Epithelial cell of esophagus (primary cell): ENCODE measurements at regions not wholly inside any gene's neighbourhood (a gene's known extent, or its start where the extent isn't known, plus 50 kb on each side); places are given as distances from the start of the nearest gene placed in this dataset.
"Not testable (repeated sequence)": the region's sequence is repeated elsewhere in the genome, so short reads cannot be mapped to it uniquely, and the experiment has no call there.

Source experiments
- DNase-seq: peaks from one replicate; pipeline ENCODE4 v3.0.0; 2010; ENCODE audit warnings: low read depth
- H3K4me3 ChIP-seq: 2 replicates; pipeline ENCODE4 v1.5.1; 2011; ENCODE audit warnings: mild to moderate bottlenecking, low read length, control low read depth
- TF ChIP-seq, protein P1 (sequence below): IDR thresholded peaks from 2 replicates; pipeline ENCODE4 v1.5.1; 2011; ENCODE audit warnings: low read depth, mild to moderate bottlenecking, low read length, control low read depth, inconsistent platforms; ENCODE audit not compliant: insufficient read depth; ENCODE audit errors: missing control alignments

DNA sequence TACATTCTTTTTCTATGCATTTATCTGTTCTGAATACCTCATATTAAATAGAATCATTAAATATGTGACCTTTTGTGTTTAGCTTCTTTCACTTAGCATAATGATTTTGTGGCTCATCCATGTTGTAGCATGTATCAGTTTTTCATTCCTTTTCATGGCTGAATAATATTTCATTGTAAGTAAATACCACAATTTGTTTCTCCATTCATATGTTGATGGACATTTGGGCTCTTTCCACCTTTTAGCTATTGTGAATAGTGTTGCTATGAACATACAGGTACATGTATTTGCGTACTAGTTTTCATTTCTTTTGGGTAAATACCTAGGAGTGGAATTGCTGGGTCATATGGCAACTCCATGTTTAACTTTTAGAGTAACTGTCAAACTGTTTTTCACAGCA is 85.1 kb downstream of the GNL3L start:
- DNase-seq: no peak
- H3K4me3 ChIP-seq: no peak overlapping the region
- TF ChIP-seq, protein P1, sequence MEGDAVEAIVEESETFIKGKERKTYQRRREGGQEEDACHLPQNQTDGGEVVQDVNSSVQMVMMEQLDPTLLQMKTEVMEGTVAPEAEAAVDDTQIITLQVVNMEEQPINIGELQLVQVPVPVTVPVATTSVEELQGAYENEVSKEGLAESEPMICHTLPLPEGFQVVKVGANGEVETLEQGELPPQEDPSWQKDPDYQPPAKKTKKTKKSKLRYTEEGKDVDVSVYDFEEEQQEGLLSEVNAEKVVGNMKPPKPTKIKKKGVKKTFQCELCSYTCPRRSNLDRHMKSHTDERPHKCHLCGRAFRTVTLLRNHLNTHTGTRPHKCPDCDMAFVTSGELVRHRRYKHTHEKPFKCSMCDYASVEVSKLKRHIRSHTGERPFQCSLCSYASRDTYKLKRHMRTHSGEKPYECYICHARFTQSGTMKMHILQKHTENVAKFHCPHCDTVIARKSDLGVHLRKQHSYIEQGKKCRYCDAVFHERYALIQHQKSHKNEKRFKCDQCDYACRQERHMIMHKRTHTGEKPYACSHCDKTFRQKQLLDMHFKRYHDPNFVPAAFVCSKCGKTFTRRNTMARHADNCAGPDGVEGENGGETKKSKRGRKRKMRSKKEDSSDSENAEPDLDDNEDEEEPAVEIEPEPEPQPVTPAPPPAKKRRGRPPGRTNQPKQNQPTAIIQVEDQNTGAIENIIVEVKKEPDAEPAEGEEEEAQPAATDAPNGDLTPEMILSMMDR: no peak

DNA sequence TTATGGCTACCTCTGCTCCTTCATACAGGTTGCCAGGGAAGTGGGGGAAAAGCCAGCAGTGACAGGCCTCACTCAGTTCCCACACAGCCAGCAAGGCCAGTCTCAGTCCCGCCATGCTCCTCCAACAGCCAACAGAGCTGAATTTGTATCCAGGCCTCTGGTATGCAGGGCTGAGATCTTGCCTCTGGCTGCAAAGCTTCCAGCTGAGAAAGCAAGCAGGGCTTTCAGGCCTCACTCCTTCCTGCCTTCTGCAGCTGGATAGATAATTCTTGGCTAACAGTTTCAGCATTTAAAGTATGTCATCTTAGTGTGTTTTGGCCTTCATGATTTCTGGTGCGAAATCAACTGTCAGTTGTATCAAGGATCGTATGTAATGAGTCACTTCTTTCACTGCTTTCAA is 103.6 kb downstream of the GNL3L start:
- peak; percentile 0 for DNase-seq
- TF ChIP-seq, protein P1: no peak
- H3K4me3 ChIP-seq: no peak overlapping the region

DNA sequence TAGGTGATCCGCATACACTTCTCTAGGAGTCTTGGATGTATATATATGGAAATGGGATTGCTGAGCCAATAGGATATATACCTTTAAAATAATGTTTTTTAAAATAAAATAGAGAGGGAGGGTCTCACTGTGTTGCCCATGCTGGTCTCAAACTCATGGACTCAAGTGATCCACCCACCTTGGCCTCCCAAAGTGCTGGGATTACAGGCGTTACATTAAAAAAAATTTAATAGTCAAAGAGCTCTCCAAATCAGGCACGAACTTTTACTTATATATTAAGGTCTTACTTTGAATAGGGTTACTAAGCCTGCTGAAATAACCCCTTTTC is 109.0 kb downstream of the GNL3L start:
- peak overlapping the region; percentile 55 for H3K4me3 ChIP-seq
- no peak for DNase-seq
- TF ChIP-seq, protein P1: no peak

DNA sequence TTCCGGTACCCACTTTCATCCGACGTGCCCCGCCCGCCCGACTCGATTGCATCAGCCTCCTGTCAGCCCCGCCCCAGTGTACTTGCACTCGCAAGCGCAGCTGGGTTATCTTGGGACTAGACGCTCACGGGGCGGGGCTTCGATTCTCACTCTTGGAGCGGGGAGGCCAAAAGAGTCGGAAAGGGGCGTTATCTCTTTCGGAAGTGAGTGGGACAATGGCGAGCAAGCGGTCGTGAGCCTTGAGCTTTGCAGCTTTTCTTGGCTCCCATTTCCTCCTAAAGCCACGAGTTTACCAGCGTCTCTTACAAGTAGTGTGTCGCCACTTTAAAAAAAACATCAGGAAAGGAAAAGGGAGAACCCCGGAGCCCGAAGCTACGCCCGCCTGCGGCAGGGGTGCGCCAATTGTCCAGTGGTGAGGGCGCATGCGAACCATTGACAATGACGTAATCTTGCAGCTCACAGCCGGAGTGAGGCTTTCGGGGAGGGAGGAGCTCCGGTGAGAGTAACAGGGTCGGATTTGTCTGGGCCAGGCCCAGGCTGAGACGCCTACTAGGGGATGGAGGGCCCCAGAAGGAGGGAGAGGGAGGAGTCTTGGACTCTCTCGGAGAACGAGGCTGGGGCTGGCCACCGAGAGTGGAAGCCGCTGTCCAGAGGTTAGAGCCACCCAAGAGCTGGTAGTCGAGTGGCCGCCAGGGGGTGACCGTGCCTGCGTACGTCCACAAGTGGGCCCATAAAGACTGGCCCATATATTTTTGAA is 109.5 kb downstream of the GNL3L start:
- H3K4me3 ChIP-seq: peak overlapping the region; percentile 55
- TF ChIP-seq, protein P1: peak; percentile 60
- DNase-seq: peak; percentile 92

DNA sequence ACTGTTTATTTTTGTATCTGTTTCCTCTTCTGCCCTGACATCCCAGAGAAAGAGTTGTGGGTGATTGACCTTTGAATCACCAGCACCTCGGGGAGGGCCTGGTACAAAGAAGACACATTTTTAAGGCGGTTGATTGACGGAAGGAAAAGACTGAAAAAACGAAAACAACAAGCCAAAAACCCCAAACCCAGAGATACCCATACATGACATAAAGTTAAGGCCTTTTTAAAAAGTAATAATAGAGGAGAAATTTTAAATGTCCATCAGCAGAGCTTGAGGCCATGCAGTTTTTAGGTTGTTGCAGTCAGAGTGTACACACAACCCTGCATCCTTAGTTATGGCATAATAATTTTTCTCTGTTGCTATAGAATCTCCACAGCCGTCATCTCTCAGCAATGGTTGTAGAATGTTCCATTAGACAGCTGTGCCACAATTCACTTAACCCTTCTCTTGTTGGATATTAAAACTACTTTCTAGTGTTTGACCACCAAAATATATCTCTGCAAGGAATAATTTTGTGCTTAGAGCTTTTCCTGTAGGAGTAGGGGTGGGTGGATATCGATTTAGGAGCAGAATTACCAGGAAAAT is 110.2 kb downstream of the GNL3L start:
- peak overlapping the region; percentile 55 for H3K4me3 ChIP-seq
- no peak for DNase-seq
- TF ChIP-seq, protein P1: no peak

DNA sequence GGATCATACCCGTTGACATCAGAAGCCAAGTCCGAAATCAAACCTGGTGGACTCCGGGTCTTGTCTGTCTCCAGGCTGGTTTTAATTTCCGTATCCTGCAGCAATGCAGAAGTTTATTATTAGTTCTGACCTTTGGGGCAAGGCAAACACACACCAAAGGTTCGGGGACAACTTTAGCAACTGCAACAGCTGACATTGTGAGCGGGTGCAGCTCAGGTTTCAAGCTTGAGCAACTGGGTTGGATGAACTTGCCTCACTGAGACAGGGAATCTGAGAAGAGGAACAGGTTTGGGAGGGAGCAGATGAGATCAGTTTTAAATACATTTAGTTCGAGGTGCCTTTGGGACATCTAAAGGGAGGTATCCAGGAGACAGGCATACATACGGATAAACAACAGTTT is 110.7 kb downstream of the GNL3L start:
- H3K4me3 ChIP-seq: no peak overlapping the region
- DNase-seq: peak; percentile 65
- TF ChIP-seq, protein P1: no peak

DNA sequence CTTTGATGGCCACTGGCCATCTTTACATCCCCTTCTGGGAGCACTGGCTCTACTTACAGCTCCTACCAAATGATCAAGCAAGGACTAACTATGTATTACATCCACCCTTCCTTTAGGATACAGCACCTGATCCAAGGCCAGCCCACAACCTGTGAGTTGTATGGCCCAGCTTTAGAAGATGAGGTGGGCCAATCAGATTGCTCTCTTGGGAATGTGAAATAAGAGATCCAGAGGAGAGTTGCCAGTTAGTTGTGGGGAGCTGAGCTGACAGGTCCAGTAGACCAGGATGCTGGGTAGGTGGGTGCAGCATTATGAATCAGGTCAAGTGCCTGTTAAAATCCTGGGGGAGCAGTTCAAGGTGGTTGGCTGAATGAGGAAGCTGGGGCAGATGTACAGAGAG is 111.5 kb downstream of the GNL3L start:
- no peak overlapping the region for H3K4me3 ChIP-seq
- DNase-seq: peak; percentile 1
- TF ChIP-seq, protein P1: no peak

DNA sequence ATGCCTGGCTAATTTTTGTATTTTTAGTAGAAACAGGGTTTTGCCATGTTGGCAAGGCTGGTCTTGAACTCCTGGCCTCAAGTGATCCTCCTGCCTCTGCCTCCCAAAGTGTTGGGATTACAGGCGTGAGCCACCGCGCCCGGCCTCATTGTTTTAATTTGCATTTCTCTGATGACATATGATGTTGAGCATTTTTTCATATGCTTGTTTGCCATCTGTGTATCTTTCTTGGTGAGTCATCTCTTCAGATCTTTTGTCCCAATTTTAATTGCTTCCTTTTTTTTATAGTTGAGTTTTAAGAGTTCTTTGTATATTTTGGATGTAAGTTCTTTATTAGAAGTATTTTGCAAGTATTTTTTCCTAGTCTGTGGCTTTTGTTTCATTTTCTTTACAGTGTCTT is 117.6 kb downstream of the GNL3L start:
- DNase-seq: peak; percentile 6

More for the DNA sequence above, 117.6 kb downstream of the GNL3L start:
- not testable (repeated sequence) for H3K4me3 ChIP-seq
